HG03342 (cell line): ENCODE measurements at regions not wholly inside any gene's neighbourhood (a gene's known extent, or its start where the extent isn't known, plus 50 kb on each side); places are given as distances from the start of the nearest gene placed in this dataset.
"Not testable (repeated sequence)": the region's sequence is repeated elsewhere in the genome, so short reads cannot be mapped to it uniquely, and the experiment has no call there.

Experiments used
- ATAC-seq: cut with Tn5 transposase; IDR thresholded peaks from one replicate; pipeline ENCODE4 v1.9.1; 2021; ENCODE audit warnings: mild to moderate bottlenecking, moderate library complexity; ENCODE audit not compliant: unreplicated experiment

DNA sequence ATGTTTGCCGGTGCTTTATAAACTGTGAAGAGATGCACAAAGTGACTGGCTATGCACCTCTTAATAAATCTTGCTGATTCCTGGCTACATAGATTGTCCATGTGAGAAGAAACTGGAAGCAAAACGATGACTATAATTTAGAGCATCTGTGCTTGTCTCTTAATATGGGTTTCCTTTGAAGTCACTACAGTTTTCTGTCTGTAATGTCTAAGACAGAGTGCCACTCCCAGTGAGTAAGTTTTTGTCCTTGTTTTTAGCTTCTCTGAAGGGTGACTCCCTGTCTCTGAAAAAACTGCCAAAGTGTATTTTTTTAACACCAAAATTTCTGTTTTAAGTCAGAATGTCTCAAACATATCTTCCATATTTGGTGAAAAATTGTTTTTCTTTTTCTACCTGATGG, 175.1 kb downstream of the FASLG start:
- ATAC-seq, result no peak

GRCh38 chr1:172834609-172835008, 175.7 kb downstream of the FASLG start:
- ATAC-seq, result no peak

- ATAC-seq, result no peak
These were observed 176.9 kb downstream of the FASLG start for GRCh38 chr1:172835834-172836233.

- no peak for ATAC-seq
These were observed 179.1 kb downstream of the FASLG start for GRCh38 chr1:172837816-172838679.

- ATAC-seq, result no peak
These were observed 179.9 kb downstream of the FASLG start for GRCh38 chr1:172838680-172839313.

GRCh38 chr1:172839639-172840038, 180.7 kb downstream of the FASLG start:
- not testable (repeated sequence) for ATAC-seq

- ATAC-seq, result no peak
These were observed 184.5 kb downstream of the FASLG start for GRCh38 chr1:172843444-172843843.

DNA sequence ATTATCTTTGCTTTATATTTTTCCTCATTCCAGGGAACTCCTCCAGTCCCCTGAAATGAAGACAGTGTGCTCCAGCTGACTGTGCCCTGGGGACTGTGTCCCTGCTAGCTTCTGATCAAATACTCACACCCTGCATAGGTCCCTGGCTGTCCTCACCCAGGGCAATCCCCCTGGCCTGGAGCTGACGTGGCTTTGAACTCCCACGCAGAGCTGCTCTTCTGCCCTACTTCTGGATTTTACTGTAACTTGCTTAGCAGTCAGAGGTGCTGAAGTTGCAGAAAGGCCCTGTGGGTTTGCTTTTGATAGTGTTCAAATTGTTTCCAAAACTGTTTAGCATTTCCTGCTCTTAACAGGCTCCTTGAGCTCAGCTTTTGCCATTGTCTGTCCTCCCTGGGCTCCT, 186.5 kb downstream of the FASLG start:
- no peak for ATAC-seq

- ATAC-seq, result no peak
These were observed 187.0 kb downstream of the FASLG start for GRCh38 chr1:172845865-172846264.

- ATAC-seq, result not testable (repeated sequence)
These were observed 188.9 kb downstream of the FASLG start for GRCh38 chr1:172847814-172848213.

GRCh38 chr1:172849653-172850052, 190.8 kb downstream of the FASLG start:
- no peak for ATAC-seq

DNA sequence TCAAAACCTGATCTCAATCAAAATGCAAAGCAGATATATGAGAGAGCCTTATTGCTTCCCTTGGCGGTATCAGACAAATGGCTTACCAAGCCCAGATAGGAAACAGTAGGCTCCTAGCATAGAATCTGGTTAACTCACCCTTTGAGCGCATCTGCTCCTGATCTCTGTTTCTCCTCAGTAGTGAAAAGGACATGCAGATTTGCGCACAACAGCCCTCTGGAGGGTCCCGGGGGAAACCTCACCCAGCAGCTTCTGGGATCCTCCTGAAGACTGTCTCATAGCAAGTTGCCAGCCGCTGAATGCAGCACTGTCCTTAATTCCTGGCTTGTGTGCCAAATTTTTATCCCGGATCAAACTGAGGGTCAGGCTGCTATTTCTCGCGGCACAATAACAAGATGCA, 192.2 kb downstream of the FASLG start:
- ATAC-seq, result no peak

GRCh38 chr1:172851856-172852255, 193.0 kb downstream of the FASLG start:
- no peak for ATAC-seq

DNA sequence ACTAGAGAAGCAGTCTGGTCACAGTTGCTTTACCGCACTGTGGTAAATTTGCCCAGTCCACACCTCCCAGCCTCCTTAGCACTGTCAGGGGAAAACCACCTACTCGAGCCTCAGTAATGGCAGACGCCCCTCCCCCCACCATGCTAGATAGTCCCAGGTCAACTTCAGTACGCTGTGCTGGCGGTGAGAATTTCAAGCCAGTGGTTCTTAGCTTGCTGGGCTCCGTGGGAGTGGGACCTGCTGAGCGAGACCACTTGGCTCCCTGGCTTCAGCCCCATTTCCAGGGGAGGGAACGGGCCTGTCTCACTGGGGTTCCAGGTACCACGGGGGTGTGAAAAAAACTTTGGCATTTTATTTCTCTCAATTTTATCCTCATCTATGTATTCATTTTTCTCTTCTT, 194.8 kb downstream of the TNFSF18 start:
- ATAC-seq, result not testable (repeated sequence)

- ATAC-seq, result no peak
These were observed 187.7 kb downstream of the TNFSF18 start for GRCh38 chr1:172863031-172863430.

- ATAC-seq, result no peak
These were observed 183.4 kb downstream of the TNFSF18 start for GRCh38 chr1:172867216-172867818.

GRCh38 chr1:172870901-172871606, 179.7 kb downstream of the TNFSF18 start:
- no peak for ATAC-seq

DNA sequence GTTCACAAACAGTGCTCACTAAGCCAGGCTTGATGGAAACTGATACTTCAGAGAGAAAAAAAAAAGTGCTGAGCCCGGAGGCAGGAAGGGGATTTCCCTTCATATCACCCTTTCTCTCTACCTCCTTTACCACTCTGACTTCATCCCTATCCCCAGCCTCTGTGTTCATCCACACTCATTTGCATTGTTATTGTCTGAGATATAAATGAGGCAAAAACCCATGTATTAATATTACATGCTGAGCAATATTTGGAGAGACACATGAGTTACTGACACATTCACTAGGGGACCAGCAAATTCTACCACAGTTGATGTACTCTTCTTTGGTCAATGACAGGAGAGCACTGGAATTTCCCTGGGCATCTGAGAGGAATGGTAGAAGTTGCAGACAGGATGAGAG, 175.8 kb downstream of the TNFSF18 start:
- ATAC-seq, result no peak

DNA sequence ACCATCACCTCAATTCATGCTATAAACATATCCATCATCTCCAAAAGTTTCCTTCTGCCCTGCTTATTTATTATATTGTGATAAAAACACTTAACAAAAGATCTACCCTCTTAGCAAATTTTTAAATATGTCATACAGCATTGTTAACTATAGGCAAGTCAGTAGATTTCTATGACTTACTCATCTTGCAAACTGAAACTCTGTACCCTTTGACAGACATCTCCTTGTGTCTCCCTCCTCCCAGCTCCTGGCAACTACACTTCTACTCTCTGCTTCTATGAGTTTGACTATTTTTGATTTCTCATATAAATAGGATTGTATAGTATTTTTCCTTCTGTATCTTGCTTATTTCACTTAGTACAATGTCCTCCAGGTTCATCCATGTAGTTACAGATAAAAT, 174.8 kb downstream of the TNFSF18 start:
- ATAC-seq, result no peak

DNA sequence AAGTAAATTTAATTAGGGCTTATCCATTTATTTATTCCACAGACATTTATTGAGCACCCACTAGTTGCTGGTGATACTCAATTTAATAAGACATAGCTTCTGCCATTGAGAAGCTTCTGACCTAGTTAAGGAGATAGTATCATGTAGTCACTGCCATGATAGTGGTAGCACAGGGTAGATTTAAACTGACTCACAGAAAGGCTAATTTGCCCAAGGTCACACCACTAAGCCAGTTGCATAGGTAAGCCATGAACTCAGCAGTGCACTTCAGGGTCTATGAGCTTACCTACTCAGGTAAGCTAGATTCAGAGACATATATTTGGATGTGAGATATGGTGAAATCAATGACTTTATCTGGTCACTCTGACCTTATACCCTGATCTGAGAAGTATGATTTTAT, 168.4 kb downstream of the TNFSF18 start:
- ATAC-seq, result no peak

DNA sequence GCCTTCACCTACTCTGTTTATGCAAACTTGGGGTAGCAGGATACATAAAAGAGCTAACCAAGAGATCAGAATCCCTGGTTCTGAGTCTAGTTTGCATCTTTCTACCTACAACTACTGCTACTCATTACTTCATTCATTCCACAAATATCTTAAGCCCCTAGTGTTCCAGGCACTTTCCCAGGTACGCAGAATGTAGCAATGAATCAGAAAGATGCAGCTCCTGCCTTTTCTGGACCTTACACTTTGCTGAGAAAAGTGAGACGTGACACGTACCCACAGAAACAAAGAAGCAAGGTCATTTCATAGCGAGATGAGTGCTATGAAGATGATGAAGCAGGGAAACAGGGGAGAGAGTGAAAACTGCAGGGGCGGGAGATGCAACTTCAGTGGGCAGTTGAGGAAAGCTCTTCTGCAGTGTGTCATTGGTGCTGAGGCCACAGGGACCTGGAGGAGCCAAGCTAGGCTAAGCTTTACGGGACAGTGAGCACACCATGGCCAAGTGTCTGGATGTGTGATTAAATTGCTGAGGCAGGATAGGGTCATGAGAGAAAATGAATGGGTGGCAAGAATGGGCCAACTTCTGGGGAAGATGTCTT, 167.9 kb downstream of the TNFSF18 start:
- no peak for ATAC-seq
